HCT116 (cell line): ENCODE measurements at regions not wholly inside any gene's neighbourhood (a gene's known extent, or its start where the extent isn't known, plus 50 kb on each side); places are given as distances from the start of the nearest gene placed in this dataset.

Experiments used
- ATAC-seq: fragments of 200-7000 bp; cut with Tn5 transposase; 2 replicates; pipeline ENCODE4 v1.9.1; 2020; ENCODE audit warnings: mild to moderate bottlenecking, moderate library complexity
- BruUV-seq: library from RNA; stranded (reverse); fragments of 400-500 nt; replicated peaks from 2 replicates; lab custom pipeline; 2021; lab: Mats Ljungman, UMichigan
- CTCF ChIA-PET: fragments of 300-600 bp; sonication (Branson Sonifier 250); formaldehyde crosslinking; loops from one replicate; lab custom pipeline; 2021; ENCODE audit warnings: antibody characterized with exemption; lab: Charles Lee
- POLR2A ChIA-PET: fragments of 300-600, 350-600 bp; sonication (Branson Sonifier 250); formaldehyde crosslinking; loops from one replicate; lab custom pipeline; 2021; ENCODE audit warnings: antibody characterized with exemption; lab: Charles Lee
- RAD21 ChIA-PET, 2 experiments: fragments of 300-600 bp; sonication (Branson Sonifier 250); formaldehyde crosslinking; loops; one replicate each; lab custom pipeline; 2023; ENCODE audit warnings: low total read pairs in 2 of 2; ENCODE audit not compliant: uncharacterized antibody in 2 of 2, unreplicated experiment in 2 of 2, low non-redundant PET in 1 of 2; lab: Charles Lee
- DNase-seq: peaks from one replicate; pipeline ENCODE4 v3.0.0-alpha.2; 2010; ENCODE audit warnings: low read depth, low spot score
- H2AFZ ChIP-seq: fragments of 200-600 bp; shearing (Covaris generic), sonication (generic); 2 replicates; pipeline ENCODE4 v1.6.1; 2017; ENCODE audit warnings: low read depth, mixed run types, mixed read lengths, antibody characterized with exemption, low read length; ENCODE audit not compliant: poor library complexity, severe bottlenecking
- H3K27ac ChIP-seq: 2 replicates; pipeline ENCODE4 v1.5.1; 2012; ENCODE audit warnings: low read depth, low read length
- H3K27me3 ChIP-seq: fragments of 200-600 bp; sonication (generic); 2 replicates; pipeline ENCODE4 v1.6.1; 2016; ENCODE audit warnings: mixed run types, low read length, mixed read lengths; ENCODE audit not compliant: insufficient read depth
- H3K36me3 ChIP-seq, 2 experiments: fragments of 200-500 bp in 1 of 2; fragments of 200-600 bp in 1 of 2; sonication (Bioruptor generic) in 1 of 2; sonication (generic) in 1 of 2; 2 replicates each; pipeline versions ENCODE4 v1.5.1 to v1.6.1; 2014 to 2016; ENCODE audit warnings: low read length in 2 of 2, inconsistent platforms in 1 of 2, mixed read lengths in 1 of 2, mixed run types in 1 of 2; ENCODE audit not compliant: insufficient read depth in 2 of 2, control insufficient read depth in 1 of 2
- H3K4me1 ChIP-seq, 2 experiments: fragments of 200-600 bp in 1 of 2; sonication (generic) in 1 of 2; 2 replicates each; pipeline versions ENCODE4 v1.5.1 to v1.6.1; 2012 to 2017; ENCODE audit warnings: low read length in 2 of 2, inconsistent platforms in 1 of 2, mild to moderate bottlenecking in 1 of 2, mixed read lengths in 1 of 2, mixed run types in 1 of 2, moderate library complexity in 1 of 2; ENCODE audit not compliant: insufficient read depth in 2 of 2, control insufficient read depth in 1 of 2
- H3K4me2 ChIP-seq: fragments of 200-600 bp; sonication (generic); 2 replicates; pipeline ENCODE4 v1.6.1; 2017; ENCODE audit warnings: mixed run types, low read length, mixed read lengths
- H3K4me3 ChIP-seq, 2 experiments: fragments of 200-600 bp in 1 of 2; sonication (generic) in 1 of 2; replicated peaks in 1 of 2; 2 replicates each; pipeline ENCODE4 v1.5.1; 2011 to 2016; ENCODE audit warnings: low read length in 2 of 2, control low read depth in 1 of 2, low read depth in 1 of 2, mild to moderate bottlenecking in 1 of 2, mixed read lengths in 1 of 2, mixed run types in 1 of 2
- H3K79me2 ChIP-seq: fragments of 200-600 bp; sonication (generic); 2 replicates; pipeline ENCODE4 v1.6.1; 2017; ENCODE audit warnings: mild to moderate bottlenecking, mixed run types, low read length, moderate library complexity, mixed read lengths; ENCODE audit not compliant: insufficient read depth
- H3K9ac ChIP-seq: fragments of 200-600 bp; sonication (generic); 2 replicates; pipeline ENCODE4 v1.6.1; 2016; ENCODE audit warnings: low read length, mixed read lengths
- H3K9me2 ChIP-seq: fragments of 200-600 bp; sonication (generic), shearing (Covaris generic); 2 replicates; pipeline ENCODE4 v1.6.1; 2017; ENCODE audit warnings: mixed run types, mild to moderate bottlenecking, moderate library complexity; ENCODE audit not compliant: insufficient read depth
- H3K9me3 ChIP-seq, 2 experiments: fragments of 200-500 bp in 1 of 2; fragments of 200-600 bp in 1 of 2; sonication (Bioruptor generic) in 1 of 2; sonication (generic) in 1 of 2; 2 replicates each; pipeline ENCODE4 v1.6.1; 2014 to 2017; ENCODE audit warnings: low read length in 2 of 2, mixed read lengths in 2 of 2, inconsistent platforms in 1 of 2, low read depth in 1 of 2, mild to moderate bottlenecking in 1 of 2, mixed run types in 1 of 2, moderate library complexity in 1 of 2; ENCODE audit not compliant: control insufficient read depth in 1 of 2, insufficient read depth in 1 of 2
- H4K20me1 ChIP-seq: fragments of 200-600 bp; sonication (generic), shearing (Covaris generic); 2 replicates; pipeline ENCODE4 v1.6.1; 2017; ENCODE audit warnings: mixed run types, mild to moderate bottlenecking, moderate library complexity; ENCODE audit not compliant: insufficient read depth
- CBX3 ChIP-seq: IDR thresholded peaks from 2 replicates; pipeline ENCODE4 v1.6.1; 2012; ENCODE audit warnings: low read depth
- CEBPB ChIP-seq: IDR thresholded peaks from 2 replicates; pipeline ENCODE4 v1.6.1; 2012; ENCODE audit warnings: low read depth
- ELF1 ChIP-seq: IDR thresholded peaks from 2 replicates; pipeline ENCODE4 v1.6.1; 2012; ENCODE audit warnings: low read depth, borderline replicate concordance
- EZH2 ChIP-seq: fragments of 200-600 bp; sonication (generic); IDR thresholded peaks from 2 replicates; pipeline ENCODE4 v1.6.1; 2017; ENCODE audit warnings: antibody characterized with exemption, mixed run types
- JUND ChIP-seq: IDR thresholded peaks from 2 replicates; pipeline ENCODE4 v1.6.1; 2012
- MAX ChIP-seq: IDR thresholded peaks from 2 replicates; pipeline ENCODE4 v1.6.1; 2012
- POLR2A ChIP-seq: IDR thresholded peaks from 2 replicates; pipeline ENCODE4 v1.7.0; 2011; ENCODE audit warnings: borderline replicate concordance; ENCODE audit not compliant: insufficient read depth, insufficient read length; ENCODE audit errors: extremely low read depth
- POLR2AphosphoS5 ChIP-seq: IDR thresholded peaks from 2 replicates; pipeline ENCODE4 v1.6.1; 2011; ENCODE audit warnings: mild to moderate bottlenecking, low read depth, low read length, moderate library complexity
- RAD21 ChIP-seq: IDR thresholded peaks from 2 replicates; pipeline ENCODE4 v1.6.1; 2012; ENCODE audit warnings: low read depth, mild to moderate bottlenecking
- REST ChIP-seq: IDR thresholded peaks from 2 replicates; pipeline ENCODE4 v1.6.1; 2012; ENCODE audit warnings: low read depth
- SIN3A ChIP-seq: IDR thresholded peaks from 2 replicates; pipeline ENCODE4 v1.6.1; 2012; ENCODE audit warnings: low read depth
- SP1 ChIP-seq: IDR thresholded peaks from 2 replicates; pipeline ENCODE4 v1.6.1; 2012; ENCODE audit warnings: low read depth
- TCF7L2 ChIP-seq: IDR thresholded peaks from 2 replicates; pipeline ENCODE4 v1.7.0; 2011; ENCODE audit warnings: borderline replicate concordance, inconsistent platforms; ENCODE audit not compliant: insufficient read depth, insufficient read length; ENCODE audit errors: extremely low read depth
- YY1 ChIP-seq: IDR thresholded peaks from 2 replicates; pipeline ENCODE4 v1.6.1; 2011; ENCODE audit warnings: low read length, low read depth, moderate library complexity, mild to moderate bottlenecking; ENCODE audit not compliant: insufficient replicate concordance; ENCODE audit errors: extremely low read depth
- ZNF274 ChIP-seq: fragments of 200-500 bp; sonication (Bioruptor generic); IDR thresholded peaks from 2 replicates; pipeline ENCODE4 v1.6.1; 2014; ENCODE audit warnings: mild to moderate bottlenecking, low read depth, low read length, inconsistent platforms
- intact Hi-C: fragments of 100-400 bp; cut with micrococcal nuclease; formaldehyde crosslinking; loops from 2 replicates; pipeline ENCODE4 v1.10.0; 2022
- TF ChIP-seq, protein P1 (sequence below), 3 experiments: fragments of 200-600 bp in 1 of 3; sonication (generic) in 1 of 3; IDR thresholded peaks in 2 of 3; conservative IDR thresholded peaks in 1 of 3; 2 replicates each; pipeline ENCODE4 v1.5.1; 2012 to 2017; ENCODE audit warnings: low read depth in 2 of 3, low read length in 2 of 3, antibody characterized with exemption in 1 of 3, borderline replicate concordance in 1 of 3, control low read depth in 1 of 3, mild to moderate bottlenecking in 1 of 3, mixed read lengths in 1 of 3, mixed run types in 1 of 3, moderate library complexity in 1 of 3; ENCODE audit not compliant: insufficient read depth in 1 of 3

DNA sequence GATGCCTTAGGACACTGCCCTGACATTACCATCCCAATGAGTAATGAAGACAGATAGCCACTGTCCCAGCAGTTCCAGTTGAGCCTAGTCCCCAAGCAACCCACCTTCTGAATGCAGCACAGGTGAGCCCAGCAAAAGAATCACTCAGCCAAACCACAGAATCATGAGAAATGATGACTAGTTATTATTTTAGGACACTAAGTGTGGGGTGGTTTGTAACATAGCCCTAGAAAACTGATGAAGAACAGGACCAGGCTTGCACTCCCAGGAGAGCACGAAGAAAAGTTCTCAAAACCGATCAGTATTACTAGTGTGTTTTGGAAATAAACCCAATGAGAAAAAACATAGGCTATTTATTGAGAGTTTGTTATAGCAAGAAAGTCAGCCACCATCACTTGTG is 129.6 kb upstream of the CNTN6 start:
- Histone ChIP-seq H3K4me1 (no peaks in the 10 kb centered on the region), H3K4me3 (no peak overlapping the region), H2AFZ (no peak overlapping the region), H4K20me1 (no peaks in the 10 kb centered on the region), H3K9me2 (no peaks in the 10 kb centered on the region), H3K9ac (no peak overlapping the region), H3K79me2 (no peaks in the 10 kb centered on the region), H3K9me3 (peaks cover 5 to 13% of the 10 kb centered on the region in 2 experiments; a peak in 2 of 4 replicates), H3K27me3 (no peaks in the 10 kb centered on the region), H3K27ac (no peak overlapping the region), H3K36me3 (no peaks in the 10 kb centered on the region), H3K4me2 (no peak overlapping the region)
- TF ChIP-seq TCF7L2, result no peak
- TF ChIP-seq SP1, result no peak
- no peak for TF ChIP-seq REST
- TF ChIP-seq SIN3A, result no peak
- TF ChIP-seq, protein P1, sequence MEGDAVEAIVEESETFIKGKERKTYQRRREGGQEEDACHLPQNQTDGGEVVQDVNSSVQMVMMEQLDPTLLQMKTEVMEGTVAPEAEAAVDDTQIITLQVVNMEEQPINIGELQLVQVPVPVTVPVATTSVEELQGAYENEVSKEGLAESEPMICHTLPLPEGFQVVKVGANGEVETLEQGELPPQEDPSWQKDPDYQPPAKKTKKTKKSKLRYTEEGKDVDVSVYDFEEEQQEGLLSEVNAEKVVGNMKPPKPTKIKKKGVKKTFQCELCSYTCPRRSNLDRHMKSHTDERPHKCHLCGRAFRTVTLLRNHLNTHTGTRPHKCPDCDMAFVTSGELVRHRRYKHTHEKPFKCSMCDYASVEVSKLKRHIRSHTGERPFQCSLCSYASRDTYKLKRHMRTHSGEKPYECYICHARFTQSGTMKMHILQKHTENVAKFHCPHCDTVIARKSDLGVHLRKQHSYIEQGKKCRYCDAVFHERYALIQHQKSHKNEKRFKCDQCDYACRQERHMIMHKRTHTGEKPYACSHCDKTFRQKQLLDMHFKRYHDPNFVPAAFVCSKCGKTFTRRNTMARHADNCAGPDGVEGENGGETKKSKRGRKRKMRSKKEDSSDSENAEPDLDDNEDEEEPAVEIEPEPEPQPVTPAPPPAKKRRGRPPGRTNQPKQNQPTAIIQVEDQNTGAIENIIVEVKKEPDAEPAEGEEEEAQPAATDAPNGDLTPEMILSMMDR (IDR thresholded peaks at IDR 0.05 in 2 of 3, conservative IDR thresholded peaks at IDR 0.05 in 1 of 3; ENCODE audit: borderline replicate concordance in 1 of 3, insufficient read depth in 1 of 3, low read depth in 2 of 3, low read length in 2 of 3), result no peak
- TF ChIP-seq POLR2A, result no peak
- TF ChIP-seq JUND, result no peak
- no peak for TF ChIP-seq YY1
- TF ChIP-seq CEBPB, result no peak
- TF ChIP-seq ELF1, result no peak
- no peak for TF ChIP-seq MAX
- TF ChIP-seq EZH2, result no peak
- no peak for TF ChIP-seq POLR2AphosphoS5
- TF ChIP-seq CBX3, result no peak
- TF ChIP-seq RAD21, result no peak
- TF ChIP-seq ZNF274, result no peak
- intact Hi-C loops, result no loop called here
- ChIA-PET RAD21 (no interaction called here), CTCF (no interaction called here), POLR2A (no interaction called here)
- ATAC-seq (no peak), DNase-seq (no peak)
- no TSS peak for BruUV-seq
